Neural progenitor cell (in vitro differentiated cells): ENCODE measurements at regions not wholly inside any gene's neighbourhood (a gene's known extent, or its start where the extent isn't known, plus 50 kb on each side); places are given as distances from the start of the nearest gene placed in this dataset.
A peak's percentile ranks its signal among the peaks of the same experiment; 100 is the strongest.
"Not testable (repeated sequence)": the region's sequence is repeated elsewhere in the genome, so short reads cannot be mapped to it uniquely, and the experiment has no call there.

ENCODE experiments used
- DNase-seq: peaks from one replicate; pipeline ENCODE4 v3.0.0-alpha.2; 2016; ENCODE audit warnings: low spot score
- H2AFZ ChIP-seq: fragments of 200-600 bp; sonication (generic); replicated peaks from 2 replicates; pipeline ENCODE4 v1.6.1; 2016; ENCODE audit warnings: antibody characterized with exemption
- H3F3A ChIP-seq: fragments of 200-600 bp; sonication (generic); 2 replicates; pipeline ENCODE4 v1.6.1; 2016; ENCODE audit warnings: antibody characterized with exemption, low read depth
- H3K27ac ChIP-seq: fragments of 200-600 bp; sonication (generic); 2 replicates; pipeline ENCODE4 v1.5.1; 2016; ENCODE audit warnings: mild to moderate bottlenecking
- H3K27me3 ChIP-seq: fragments of 200-600 bp; sonication (generic); 2 replicates; pipeline ENCODE4 v1.6.1; 2016; ENCODE audit warnings: mild to moderate bottlenecking, moderate library complexity
- H3K36me3 ChIP-seq: fragments of 200-600 bp; sonication (generic); 2 replicates; pipeline ENCODE4 v1.5.1; 2016
- H3K4me1 ChIP-seq: fragments of 200-600 bp; sonication (generic); 2 replicates; pipeline ENCODE4 v1.6.1; 2016; ENCODE audit warnings: mixed run types
- H3K4me2 ChIP-seq: fragments of 200-600 bp; sonication (generic); 2 replicates; pipeline ENCODE4 v1.6.1; 2016
- H3K4me3 ChIP-seq: fragments of 200-600 bp; sonication (generic); 2 replicates; pipeline ENCODE4 v1.5.1; 2016
- H3K79me2 ChIP-seq: fragments of 200-600 bp; sonication (generic); 2 replicates; pipeline ENCODE4 v1.6.1; 2016; ENCODE audit warnings: low read depth
- H3K9ac ChIP-seq: fragments of 200-600 bp; sonication (generic); 2 replicates; pipeline ENCODE4 v1.6.1; 2016
- H3K9me3 ChIP-seq: fragments of 200-600 bp; sonication (generic); 2 replicates; pipeline ENCODE4 v1.5.1; 2016; ENCODE audit warnings: low read depth
- H4K20me1 ChIP-seq: fragments of 200-600 bp; sonication (generic); 2 replicates; pipeline ENCODE4 v1.6.1; 2016; ENCODE audit warnings: low read depth
- H3K27ac Mint-ChIP-seq: 3 replicates; pipeline ENCODE4 v1.8.0; 2021; ENCODE audit warnings: mixed read lengths
- H3K27me3 Mint-ChIP-seq: 2 replicates; pipeline ENCODE4 v1.8.0; 2022; ENCODE audit warnings: low read depth, mild to moderate bottlenecking, inconsistent platforms, moderate library complexity, mixed read lengths; ENCODE audit not compliant: insufficient read depth
- H3K36me3 Mint-ChIP-seq: 3 replicates; pipeline ENCODE4 v1.8.0; 2021; ENCODE audit warnings: mixed read lengths
- H3K4me1 Mint-ChIP-seq: 3 replicates; pipeline ENCODE4 v1.8.0; 2021; ENCODE audit warnings: mixed read lengths
- H3K4me3 Mint-ChIP-seq: 3 replicates; pipeline ENCODE4 v1.8.0; 2021; ENCODE audit warnings: mild to moderate bottlenecking, moderate library complexity, mixed read lengths
- H3K9me3 Mint-ChIP-seq: 3 replicates; pipeline ENCODE4 v1.8.0; 2020; ENCODE audit warnings: mixed read lengths
- CTCF ChIP-seq: fragments of 200-600 bp; sonication (generic); IDR thresholded peaks from 2 replicates; pipeline ENCODE4 v1.5.1; 2017; ENCODE audit warnings: antibody characterized with exemption, mild to moderate bottlenecking
- EZH2 ChIP-seq: fragments of 200-600 bp; sonication (generic); IDR thresholded peaks from 2 replicates; pipeline ENCODE4 v1.6.1; 2017; ENCODE audit warnings: antibody characterized with exemption, mild to moderate bottlenecking, moderate library complexity
- EZH2phosphoT487 ChIP-seq: fragments of 200-600 bp; sonication (generic); IDR thresholded peaks from 2 replicates; pipeline ENCODE4 v1.6.1; 2017; ENCODE audit warnings: antibody characterized with exemption

GRCh38 chr6:4210629-4211419 lies 75.4 kb upstream of the ECI2 start:
- Mint-ChIP-seq H3K27ac (no peak overlapping the region), H3K4me3 (no peak overlapping the region), H3K9me3 (peaks cover 21% of the 10 kb centered on the region), H3K36me3 (peaks cover 7% of the 10 kb centered on the region), H3K4me1 (peaks cover 5% of the 10 kb centered on the region), H3K27me3 (peaks cover 8% of the 10 kb centered on the region)
- Histone ChIP-seq H3K27ac (no peak overlapping the region), H3K9ac (no peak overlapping the region), H3K9me3 (peaks cover 6% of the 10 kb centered on the region), H3K4me1 (no peaks in the 10 kb centered on the region), H3K4me2 (no peak overlapping the region), H3K27me3 (no peaks in the 10 kb centered on the region), H3K79me2 (no peaks in the 10 kb centered on the region), H3K4me3 (no peak overlapping the region), H2AFZ (peak overlapping the region; percentile 86), H4K20me1 (no peaks in the 10 kb centered on the region), H3K36me3 (no peaks in the 10 kb centered on the region), H3F3A (no peaks in the 10 kb centered on the region)
- peak; percentile 70 for DNase-seq
- TF ChIP-seq EZH2, result no peak
- peak; percentile 72 for TF ChIP-seq CTCF
- no peak for TF ChIP-seq EZH2phosphoT487

DNA sequence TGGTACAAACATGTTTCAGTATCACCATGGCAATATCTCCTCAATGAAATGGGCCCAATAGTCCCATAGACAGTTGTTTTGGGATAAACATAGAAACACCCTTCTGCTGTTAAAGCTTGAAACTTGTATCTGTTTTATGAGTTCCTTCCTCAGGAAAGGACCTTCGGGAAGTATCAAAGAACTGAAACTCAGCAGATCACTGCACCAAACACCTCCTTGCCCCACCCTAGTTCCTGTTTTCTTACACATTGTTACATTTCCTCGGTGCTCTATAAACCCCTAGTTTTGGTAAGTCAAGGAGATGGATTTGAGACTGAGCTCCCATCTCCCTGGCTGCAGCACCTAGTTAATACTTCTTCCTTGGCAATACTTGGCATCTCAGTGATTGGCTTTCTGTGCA lies 73.8 kb upstream of the ECI2 start:
- Mint-ChIP-seq H3K9me3 (peaks cover 20% of the 10 kb centered on the region), H3K36me3 (peaks cover 6% of the 10 kb centered on the region), H3K27me3 (peaks cover 8% of the 10 kb centered on the region), H3K27ac (no peak overlapping the region), H3K4me3 (no peak overlapping the region), H3K4me1 (peaks cover 5% of the 10 kb centered on the region)
- Histone ChIP-seq H3K27ac (no peak overlapping the region), H3K79me2 (no peaks in the 10 kb centered on the region), H3F3A (no peaks in the 10 kb centered on the region), H3K9ac (no peak overlapping the region), H3K4me3 (no peak overlapping the region), H3K27me3 (no peaks in the 10 kb centered on the region), H4K20me1 (no peaks in the 10 kb centered on the region), H3K36me3 (no peaks in the 10 kb centered on the region), H2AFZ (no peak overlapping the region), H3K9me3 (peaks cover 2% of the 10 kb centered on the region), H3K4me2 (no peak overlapping the region), H3K4me1 (no peaks in the 10 kb centered on the region)
- DNase-seq, result no peak
- TF ChIP-seq EZH2phosphoT487 (no peak), EZH2 (no peak), CTCF (no peak)

GRCh38 chr6:4208158-4208557 lies 72.8 kb upstream of the ECI2 start:
- Histone ChIP-seq H4K20me1 (no peaks in the 10 kb centered on the region), H3K36me3 (no peaks in the 10 kb centered on the region), H2AFZ (no peak overlapping the region), H3K4me3 (no peak overlapping the region), H3K9me3 (no peaks in the 10 kb centered on the region), H3F3A (no peaks in the 10 kb centered on the region), H3K27ac (no peak overlapping the region), H3K4me2 (no peak overlapping the region), H3K27me3 (no peaks in the 10 kb centered on the region), H3K4me1 (no peaks in the 10 kb centered on the region), H3K9ac (no peak overlapping the region), H3K79me2 (no peaks in the 10 kb centered on the region)
- H3K27ac Mint-ChIP-seq, result no peak overlapping the region
- peaks cover 5% of the 10 kb centered on the region for H3K4me1 Mint-ChIP-seq
- peaks cover 10% of the 10 kb centered on the region for H3K27me3 Mint-ChIP-seq
- no peak for DNase-seq
- H3K9me3 Mint-ChIP-seq, result peaks cover 15% of the 10 kb centered on the region
- TF ChIP-seq EZH2phosphoT487, result no peak
- TF ChIP-seq CTCF, result no peak
- TF ChIP-seq EZH2, result no peak
- H3K4me3 Mint-ChIP-seq, result no peak overlapping the region
- H3K36me3 Mint-ChIP-seq, result peaks cover 6% of the 10 kb centered on the region

DNA sequence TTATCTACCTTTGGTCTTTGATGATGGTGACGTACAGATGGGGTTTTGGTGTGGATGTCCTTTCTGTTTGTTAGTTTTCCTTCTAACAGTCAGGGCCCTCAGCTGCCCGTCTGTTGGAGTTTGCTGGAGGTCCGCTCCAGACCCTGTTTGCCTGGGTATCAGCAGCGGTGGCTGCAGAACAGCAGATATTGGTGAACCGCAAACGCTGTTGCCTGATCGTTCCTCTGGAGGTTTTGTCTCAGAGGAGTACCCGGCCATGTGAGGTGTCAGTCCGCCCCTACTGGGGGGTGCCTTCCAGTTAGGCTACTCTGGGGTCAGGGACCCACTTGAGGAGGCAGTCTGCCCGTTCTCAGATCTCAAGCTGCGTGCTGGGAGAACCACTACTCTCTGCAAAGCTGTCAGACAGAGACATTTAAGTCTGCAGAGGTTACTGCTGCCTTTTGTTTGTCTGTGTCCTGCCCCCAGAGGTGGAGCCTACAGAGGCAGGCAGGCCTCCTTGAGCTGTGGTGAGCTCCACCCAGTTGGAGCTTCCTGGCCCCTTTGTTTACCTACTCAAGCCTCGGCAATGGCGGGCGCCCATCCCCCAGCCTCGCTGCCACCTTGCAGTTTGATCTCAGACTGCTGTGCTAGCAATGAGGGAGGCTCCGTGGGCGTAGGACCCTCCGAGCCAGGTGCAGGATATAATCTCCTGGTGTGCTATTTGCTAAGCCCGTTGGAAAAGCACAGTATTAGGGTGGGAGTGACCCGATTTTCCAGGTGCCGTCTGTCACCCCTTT lies 68.5 kb upstream of the ECI2 start:
- not testable (repeated sequence) for DNase-seq, H3K27me3 Mint-ChIP-seq, H3F3A ChIP-seq, H3K4me3 ChIP-seq, H3K4me1 ChIP-seq, H3K9me3 ChIP-seq, H3K27me3 ChIP-seq, H3K4me3 Mint-ChIP-seq, H3K4me2 ChIP-seq, H2AFZ ChIP-seq, H3K4me1 Mint-ChIP-seq, H3K9ac ChIP-seq, H3K27ac ChIP-seq, H3K79me2 ChIP-seq, H3K36me3 Mint-ChIP-seq, H4K20me1 ChIP-seq, H3K36me3 ChIP-seq
- H3K9me3 Mint-ChIP-seq, result peaks cover 18% of the 10 kb centered on the region
- H3K27ac Mint-ChIP-seq, result peak overlapping the region; percentile 52
